ENCODE measurements at regions not wholly inside any gene's neighbourhood (a gene's known extent, or its start where the extent isn't known, plus 50 kb on each side); places are given as distances from the start of the nearest gene placed in this dataset.

DNA sequence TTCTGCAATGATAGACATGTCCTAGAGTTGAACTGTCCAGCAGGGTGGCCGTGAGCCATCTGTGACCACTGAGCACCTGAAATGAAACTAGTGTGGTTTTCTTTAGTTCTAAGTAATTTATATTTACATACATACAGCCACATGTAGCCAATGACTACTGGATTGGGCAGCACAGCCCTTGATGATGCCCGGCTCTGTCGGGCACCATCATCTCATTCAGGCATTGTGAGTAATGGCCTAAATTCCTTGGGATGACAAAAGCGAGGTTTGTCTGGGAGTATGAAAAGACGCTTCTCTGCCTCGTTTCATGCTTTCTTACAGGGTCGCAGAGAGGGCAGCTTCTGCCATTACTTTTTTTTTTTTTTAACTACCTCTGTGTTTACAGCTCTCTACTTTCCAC is 251.9 kb upstream of the HES1 start:
- TF ChIP-seq, protein P1, sequence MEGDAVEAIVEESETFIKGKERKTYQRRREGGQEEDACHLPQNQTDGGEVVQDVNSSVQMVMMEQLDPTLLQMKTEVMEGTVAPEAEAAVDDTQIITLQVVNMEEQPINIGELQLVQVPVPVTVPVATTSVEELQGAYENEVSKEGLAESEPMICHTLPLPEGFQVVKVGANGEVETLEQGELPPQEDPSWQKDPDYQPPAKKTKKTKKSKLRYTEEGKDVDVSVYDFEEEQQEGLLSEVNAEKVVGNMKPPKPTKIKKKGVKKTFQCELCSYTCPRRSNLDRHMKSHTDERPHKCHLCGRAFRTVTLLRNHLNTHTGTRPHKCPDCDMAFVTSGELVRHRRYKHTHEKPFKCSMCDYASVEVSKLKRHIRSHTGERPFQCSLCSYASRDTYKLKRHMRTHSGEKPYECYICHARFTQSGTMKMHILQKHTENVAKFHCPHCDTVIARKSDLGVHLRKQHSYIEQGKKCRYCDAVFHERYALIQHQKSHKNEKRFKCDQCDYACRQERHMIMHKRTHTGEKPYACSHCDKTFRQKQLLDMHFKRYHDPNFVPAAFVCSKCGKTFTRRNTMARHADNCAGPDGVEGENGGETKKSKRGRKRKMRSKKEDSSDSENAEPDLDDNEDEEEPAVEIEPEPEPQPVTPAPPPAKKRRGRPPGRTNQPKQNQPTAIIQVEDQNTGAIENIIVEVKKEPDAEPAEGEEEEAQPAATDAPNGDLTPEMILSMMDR (IDR thresholded peaks at IDR 0.05) = no peak
- no peak for TF ChIP-seq POLR2A (IDR thresholded peaks at IDR 0.05)

Data from esophagus squamous epithelium (tissue), 4 donors.